ENCODE measurements at regions not wholly inside any gene's neighbourhood (a gene's known extent, or its start where the extent isn't known, plus 50 kb on each side); places are given as distances from the start of the nearest gene placed in this dataset.

DNA sequence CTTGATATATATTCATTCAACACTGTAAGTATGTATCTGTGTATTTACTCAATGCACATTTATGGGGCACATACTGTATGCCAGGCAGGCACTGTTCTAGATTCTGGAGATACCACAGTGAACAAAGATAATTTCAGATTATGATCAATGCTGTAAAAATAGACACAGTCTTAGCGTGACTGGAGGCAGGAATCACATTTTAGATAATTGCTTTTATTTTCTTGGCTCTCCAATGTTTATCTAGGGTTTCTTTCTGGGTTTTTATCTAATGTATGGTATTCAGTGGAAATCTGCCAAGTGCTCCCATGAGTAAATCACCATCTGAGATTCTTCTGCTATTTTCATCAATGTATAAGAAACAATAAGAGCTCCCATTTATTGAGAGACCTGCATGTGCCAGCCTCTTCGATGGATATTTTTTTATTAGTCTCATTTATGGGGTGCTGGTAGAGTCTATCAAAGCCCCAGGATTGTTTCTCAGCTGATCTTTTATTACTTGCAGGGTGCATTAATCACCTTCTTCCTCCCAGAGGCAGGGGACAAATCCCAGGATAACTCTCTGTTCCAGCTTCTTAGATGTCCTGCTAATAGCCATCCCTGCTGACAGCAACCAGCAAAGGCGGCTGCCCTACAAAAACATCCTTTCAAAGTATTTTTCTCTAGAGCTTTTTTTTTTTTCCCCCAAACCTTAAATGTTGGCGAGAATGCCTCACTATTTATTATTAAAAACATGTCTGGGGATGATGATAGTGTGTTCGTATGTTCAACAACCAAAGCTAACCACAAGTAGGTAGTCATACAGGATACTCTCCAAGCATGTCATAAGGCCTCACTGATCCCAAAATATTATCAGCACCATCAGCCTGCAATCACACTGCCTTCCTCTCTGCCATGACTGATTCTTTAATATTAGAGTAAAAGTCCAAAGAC is 331.0 kb upstream of the RASGRP1 start (continued):
- TF ChIP-seq JUN (IDR thresholded peaks at IDR 0.05; ENCODE audit: low read depth, low read length) (no peak), KDM4A (IDR thresholded peaks at IDR 0.05; ENCODE audit: low read depth, low read length, severe bottlenecking) (no peak), CHD2 (IDR thresholded peaks at IDR 0.05; ENCODE audit: low read length) (no peak), EZH2 (IDR thresholded peaks at IDR 0.05; ENCODE audit: low read depth, low read length, severe bottlenecking) (no peak)
